HepG2 (cell line): ENCODE measurements at regions not wholly inside any gene's neighbourhood (a gene's known extent, or its start where the extent isn't known, plus 50 kb on each side); places are given as distances from the start of the nearest gene placed in this dataset.

Experiments
- ATAC-seq: fragments of 200-7000 bp; cut with Tn5 transposase; 3 replicates; pipeline ENCODE4 v1.9.1; 2020; ENCODE audit warnings: mild to moderate bottlenecking, moderate library complexity
- BruUV-seq: library from RNA; stranded (reverse); fragments of 400-500 nt; replicated peaks from 2 replicates; lab custom pipeline; 2021; lab: Mats Ljungman, UMichigan
- CTCF ChIA-PET: fragments of 300-600 bp; formaldehyde crosslinking; extraction: SDS; loops from one replicate; lab custom pipeline; 2021; ENCODE audit warnings: low total read pairs, inconsistent platforms, low intra/inter-chr PET ratio; lab: Yijun Ruan, JAX
- POLR2A ChIA-PET: fragments of 350-600 bp; sonication (Branson Sonifier 250); formaldehyde crosslinking; loops from one replicate; lab custom pipeline; 2020; ENCODE audit warnings: antibody characterized with exemption, inconsistent platforms; lab: Yijun Ruan, JAX
- DNase-seq: peaks from one replicate; pipeline ENCODE4 v3.0.0-alpha.2; 2015; ENCODE audit warnings: low spot score
- FAIRE-seq: peaks from 3 replicates; lab custom pipeline; 2011; peaks lifted over from hg19 to GRCh38; lab: Jason Lieb, UNC
- H2AFZ ChIP-seq: one replicate; pipeline ENCODE4 v1.6.1; 2011; ENCODE audit warnings: low read length, inconsistent platforms
- H3K27ac ChIP-seq: fragments of 300-600 bp; 3 replicates; pipeline ENCODE4 v1.8.0; 2011; ENCODE audit warnings: mixed run types, mild to moderate bottlenecking, mixed read lengths, low read length, inconsistent platforms; ENCODE audit not compliant: insufficient read depth; ENCODE audit errors: extremely low read length
- H3K27me3 ChIP-seq, 2 experiments: fragments of 200-600 bp in 1 of 2; 2 replicates in 1 of 2; 3 replicates in 1 of 2; pipeline versions ENCODE4 v1.6.0 to v1.8.0; 2011; ENCODE audit warnings: low read length in 2 of 2, mild to moderate bottlenecking in 2 of 2, moderate library complexity in 2 of 2, inconsistent platforms in 1 of 2; ENCODE audit not compliant: insufficient read depth in 2 of 2, control insufficient read depth in 1 of 2
- H3K36me3 ChIP-seq, 2 experiments: fragments of 200-600 bp in 1 of 2; replicated peaks in 1 of 2; 2 replicates in 1 of 2; 3 replicates in 1 of 2; pipeline versions ENCODE4 v1.5.1 to v1.8.0; 2011; ENCODE audit warnings: low read length in 2 of 2, inconsistent platforms in 1 of 2; ENCODE audit not compliant: insufficient read depth in 2 of 2, control insufficient read depth in 1 of 2
- H3K4me1 ChIP-seq: 2 replicates; pipeline ENCODE4 v1.5.1; 2012; ENCODE audit warnings: low read length, inconsistent platforms; ENCODE audit not compliant: insufficient read depth
- H3K4me2 ChIP-seq: 2 replicates; pipeline ENCODE4 v1.6.0; 2011; ENCODE audit warnings: low read depth, low read length, inconsistent platforms
- H3K4me3 ChIP-seq, 3 experiments: fragments of 200-600 bp in 1 of 3; sonication (generic), shearing (Covaris generic) in 1 of 3; replicated peaks in 1 of 3; 2 replicates each; pipeline ENCODE4 v1.5.1; 2011 to 2016; ENCODE audit warnings: low read length in 3 of 3, inconsistent platforms in 2 of 3, low read depth in 2 of 3, mild to moderate bottlenecking in 2 of 3, control low read depth in 1 of 3, mixed read lengths in 1 of 3; ENCODE audit not compliant: insufficient read depth in 1 of 3
- H3K79me2 ChIP-seq: one replicate; pipeline ENCODE4 v1.6.1; 2011; ENCODE audit warnings: low read length, inconsistent platforms; ENCODE audit not compliant: insufficient read depth
- H3K9ac ChIP-seq: 2 replicates; pipeline ENCODE4 v1.6.0; 2011; ENCODE audit warnings: mild to moderate bottlenecking, low read depth, low read length, inconsistent platforms; ENCODE audit not compliant: insufficient read depth
- H3K9me3 ChIP-seq: 2 replicates; pipeline ENCODE4 v1.5.1; 2012; ENCODE audit warnings: mild to moderate bottlenecking, low read length
- H4K20me1 ChIP-seq: 2 replicates; pipeline ENCODE4 v1.6.0; 2011; ENCODE audit warnings: inconsistent platforms, mild to moderate bottlenecking, low read length, moderate library complexity; ENCODE audit not compliant: insufficient read depth
- GABPB1 ChIP-seq: IDR thresholded peaks from 2 replicates; pipeline ENCODE4 v1.6.1; 2016; ENCODE audit warnings: mild to moderate bottlenecking, missing genetic modification reagents, moderate library complexity, missing compliant biosample characterization
- HINFP ChIP-seq: sonication (generic); formaldehyde crosslinking; IDR thresholded peaks from 2 replicates; pipeline ENCODE4 v1.4.0; 2020; ENCODE audit warnings: low read depth, mild to moderate bottlenecking, missing genetic modification reagents
- HMG20B ChIP-seq: conservative IDR thresholded peaks from 2 replicates; pipeline ENCODE4 v1.6.1; 2016; ENCODE audit warnings: missing genetic modification reagents, missing compliant biosample characterization
- NFYC ChIP-seq: IDR thresholded peaks from 2 replicates; pipeline ENCODE4 v1.6.1; 2016; ENCODE audit warnings: missing genetic modification reagents, missing compliant biosample characterization
- NR1H2 ChIP-seq: sonication (generic); formaldehyde crosslinking; IDR thresholded peaks from 2 replicates; pipeline ENCODE4 v1.8.1; 2022; ENCODE audit warnings: low read depth, missing genetic modification reagents, borderline replicate concordance
- PCBP1 ChIP-seq: fragments of 200-400 bp; formaldehyde crosslinking; IDR thresholded peaks from 2 replicates; pipeline ENCODE4 v1.6.1; 2017; ENCODE audit warnings: mild to moderate bottlenecking, low read depth, low read length, borderline replicate concordance
- PHF8 ChIP-seq: sonication (generic); formaldehyde crosslinking; IDR thresholded peaks from 2 replicates; pipeline ENCODE4 v1.5.0; 2020; ENCODE audit warnings: missing genetic modification reagents
- RAD51 ChIP-seq: fragments of 450-650 bp; IDR thresholded peaks from 2 replicates; pipeline ENCODE4 v1.6.1; 2016; ENCODE audit warnings: borderline replicate concordance
- RBFOX2 ChIP-seq: fragments of 200-400 bp; formaldehyde crosslinking; IDR thresholded peaks from 2 replicates; pipeline ENCODE4 v1.6.1; 2017; ENCODE audit warnings: low read depth, mild to moderate bottlenecking, low read length
- ZNF34 ChIP-seq: sonication (generic); formaldehyde crosslinking; IDR thresholded peaks from 2 replicates; pipeline ENCODE4 v1.4.0; 2020; ENCODE audit warnings: mild to moderate bottlenecking, missing genetic modification reagents, borderline replicate concordance
- ZNF383 ChIP-seq: sonication (generic); formaldehyde crosslinking; IDR thresholded peaks from 2 replicates; pipeline ENCODE4 v1.4.0; 2020; ENCODE audit warnings: missing genetic modification reagents, mild to moderate bottlenecking, borderline replicate concordance
- ZNF460 ChIP-seq: sonication (generic); formaldehyde crosslinking; IDR thresholded peaks from 2 replicates; pipeline ENCODE4 v1.5.1; 2020; ENCODE audit warnings: missing genetic modification reagents, mild to moderate bottlenecking, borderline replicate concordance
- ZNF674 ChIP-seq: sonication (generic); formaldehyde crosslinking; IDR thresholded peaks from 2 replicates; pipeline ENCODE4 v1.5.0; 2020; ENCODE audit warnings: low read depth, mild to moderate bottlenecking, missing genetic modification reagents
- ZNF770 ChIP-seq: sonication (generic); formaldehyde crosslinking; IDR thresholded peaks from 2 replicates; pipeline ENCODE4 v1.5.0; 2020; ENCODE audit warnings: mild to moderate bottlenecking, missing genetic modification reagents
- ZNF776 ChIP-seq: sonication (generic); formaldehyde crosslinking; IDR thresholded peaks from 2 replicates; pipeline ENCODE4 v1.4.0; 2020; ENCODE audit warnings: mild to moderate bottlenecking, missing genetic modification reagents
- ZSCAN21 ChIP-seq: sonication (generic); formaldehyde crosslinking; IDR thresholded peaks from 2 replicates; pipeline ENCODE4 v1.8.0; 2022; ENCODE audit warnings: mild to moderate bottlenecking, missing genetic modification reagents, moderate library complexity, borderline replicate concordance
- WGBS: methylation state at CpG from one replicate; pipeline ENCODE4 v1.1.6; 2017; ENCODE audit warnings: low lambda C conversion rate; 5-methylcytosine and 5-hydroxymethylcytosine counted together
- in situ Hi-C: cut with HindIII; loops from 2 replicates; pipeline ENCODE4 v1.10.0; 2017; ENCODE audit warnings: low pct_unique_long_range_greater_than_20kb; ENCODE audit not compliant: extremely low pct_ligation_motif_present
- intact Hi-C: fragments of 100-400 bp; cut with micrococcal nuclease; formaldehyde crosslinking; loops from one replicate; pipeline ENCODE4 v1.10.0; 2022; ENCODE audit not compliant: unreplicated experiment

GRCh38 chr10:83943920-83944319 is 195.4 kb upstream of the GHITM start:
- no peak for ATAC-seq
- DNase-seq: no peak
- no peaks in the 10 kb centered on the region for H3K4me1 ChIP-seq
- no peaks in the 10 kb centered on the region for H3K9me3 ChIP-seq
- H4K20me1 ChIP-seq: no peaks in the 10 kb centered on the region
- CTCF ChIA-PET: no interaction called here
- in situ Hi-C loops (no loop called here), intact Hi-C loops (no loop called here)
- H3K9ac ChIP-seq: no peak overlapping the region
- H3K4me3 ChIP-seq: no peak overlapping the region
- TF ChIP-seq PCBP1 (no peak), NFYC (CRISPR knock-in tag) (no peak), ZNF460 (CRISPR knock-in tag) (no peak), ZNF776 (no peak), HMG20B (CRISPR knock-in tag) (no peak), RAD51 (no peak), HINFP (no peak), ZNF34 (CRISPR knock-in tag) (no peak), RBFOX2 (no peak), ZSCAN21 (CRISPR knock-in tag) (no peak), GABPB1 (no peak), ZNF770 (CRISPR knock-in tag) (no peak), ZNF383 (CRISPR knock-in tag) (no peak), PHF8 (CRISPR knock-in tag) (no peak), ZNF674 (CRISPR knock-in tag) (no peak), NR1H2 (CRISPR knock-in tag) (no peak)
- BruUV-seq: no TSS peak
- no peak overlapping the region for H3K4me2 ChIP-seq
- H3K79me2 ChIP-seq: no peaks in the 10 kb centered on the region
- no peaks in the 10 kb centered on the region for H3K27me3 ChIP-seq
- H3K27ac ChIP-seq: no peak overlapping the region
- WGBS: 52% methylated on average over 4 of the region's 4 CpGs
- FAIRE-seq: no peak
- H2AFZ ChIP-seq: no peak overlapping the region
- POLR2A ChIA-PET: no interaction called here
- no peaks in the 10 kb centered on the region for H3K36me3 ChIP-seq
